ENCODE measurements at regions not wholly inside any gene's neighbourhood (a gene's known extent, or its start where the extent isn't known, plus 50 kb on each side); places are given as distances from the start of the nearest gene placed in this dataset.

GRCh38 chr2:157203651-157204050 lies 53.9 kb upstream of the GALNT5 start (continued):
- TF ChIP-seq RAD51 (IDR thresholded peaks at IDR 0.05) (no peak), DPF2 (IDR thresholded peaks at IDR 0.05) (no peak), ZNF207 (IDR thresholded peaks at IDR 0.05; ENCODE audit: borderline replicate concordance) (no peak), SREBF1 (IDR thresholded peaks at IDR 0.05; ENCODE audit: low read length) (no peak), SIN3A (IDR thresholded peaks at IDR 0.05; ENCODE audit: low read depth, low read length) (no peak), GABPA (IDR thresholded peaks at IDR 0.05; ENCODE audit: low read depth) (no peak), CREB1 (IDR thresholded peaks at IDR 0.05; ENCODE audit: low read depth) (no peak)

DNA sequence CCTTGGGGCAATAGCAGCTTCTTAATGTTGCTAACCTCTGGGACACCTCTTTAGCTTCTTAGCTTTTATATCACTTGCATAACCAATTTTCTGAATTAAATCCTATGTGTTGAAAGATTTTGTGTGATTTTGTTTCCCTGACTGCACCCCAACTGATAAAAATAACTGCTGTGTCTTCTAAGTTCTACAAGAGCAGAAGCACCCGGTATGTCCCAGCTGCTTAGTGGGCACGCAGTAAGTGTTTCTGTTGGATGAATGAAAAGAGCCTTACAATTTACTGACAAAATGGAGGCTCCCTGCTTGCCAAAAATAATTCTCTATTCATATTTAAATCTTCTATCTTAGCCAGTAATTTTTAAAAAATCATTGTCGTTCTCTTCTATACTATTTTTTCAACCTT lies 53.1 kb upstream of the GALNT5 start:
- no peak overlapping the region for H3K4me3 ChIP-seq
- no peak overlapping the region for H3K27ac ChIP-seq (ENCODE audit: control insufficient read depth, insufficient read depth)
- H3K36me3 ChIP-seq (ENCODE audit: control insufficient read depth in 2 of 2, insufficient read depth in 2 of 2, low read length in 1 of 2) = no peaks in the 10 kb centered on the region
- ChIA-PET SMC1A (ENCODE audit: uncharacterized antibody, unreplicated experiment) (interaction anchor here (0.7 to 1.4 kb wide), 4 partner anchors 9 to 1248 kb away, joined by 3 to 5 read pairs (median 4); no protein-coding TSS in a partner anchor), CTCF (interaction anchor here (3.2 kb wide), 1 partner anchor 11 kb away, joined by 12 read pairs; no protein-coding TSS in a partner anchor), RAD21 (ENCODE audit: unreplicated experiment) (no interaction called here), POLR2A (interaction anchor here (0.5 kb wide), 1 partner anchor 125 kb away, joined by 3 read pairs; no protein-coding TSS in a partner anchor)
- no peak overlapping the region for H2AFZ ChIP-seq (ENCODE audit: control insufficient read depth, low read depth, low read length)
- no peaks in the 10 kb centered on the region for H3K79me2 ChIP-seq (ENCODE audit: control insufficient read depth, insufficient read depth, low read length)
- BruUV-seq (replicated peaks) = no TSS peak
- H3K4me2 ChIP-seq (ENCODE audit: control insufficient read depth, insufficient read depth) = no peak overlapping the region
- H3K9ac ChIP-seq (ENCODE audit: control insufficient read depth, insufficient read depth, low read length) = no peak overlapping the region
- WGBS (ENCODE audit: insufficient coverage, insufficient replicate concordance, low lambda C conversion rate, missing lambda C conversion rate) = 47% methylated on average over 3 of the region's 3 CpGs
- no peak for FAIRE-seq
- in situ Hi-C loops (cut with MboI) = no loop called here
- no peaks in the 10 kb centered on the region for H3K4me1 ChIP-seq (ENCODE audit: control insufficient read depth, insufficient read depth, low read length)
- no peak for DNase-seq (ENCODE audit: low read depth, low spot score)
- H4K20me1 ChIP-seq (ENCODE audit: control insufficient read depth, insufficient read depth) = no peaks in the 10 kb centered on the region
- ATAC-seq = no peak
- H3K9me3 ChIP-seq (replicated peaks; ENCODE audit: control insufficient read depth, insufficient read depth, low read length) = no peaks in the 10 kb centered on the region
- TF ChIP-seq, protein P1, sequence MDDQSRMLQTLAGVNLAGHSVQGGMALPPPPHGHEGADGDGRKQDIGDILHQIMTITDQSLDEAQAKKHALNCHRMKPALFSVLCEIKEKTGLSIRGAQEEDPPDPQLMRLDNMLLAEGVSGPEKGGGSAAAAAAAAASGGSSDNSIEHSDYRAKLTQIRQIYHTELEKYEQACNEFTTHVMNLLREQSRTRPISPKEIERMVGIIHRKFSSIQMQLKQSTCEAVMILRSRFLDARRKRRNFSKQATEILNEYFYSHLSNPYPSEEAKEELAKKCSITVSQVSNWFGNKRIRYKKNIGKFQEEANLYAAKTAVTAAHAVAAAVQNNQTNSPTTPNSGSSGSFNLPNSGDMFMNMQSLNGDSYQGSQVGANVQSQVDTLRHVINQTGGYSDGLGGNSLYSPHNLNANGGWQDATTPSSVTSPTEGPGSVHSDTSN (IDR thresholded peaks at IDR 0.05; ENCODE audit: insufficient replicate concordance, low read depth, low read length) = no peak
- TF ChIP-seq CHD4 (IDR thresholded peaks at IDR 0.05) (no peak), ASH2L (IDR thresholded peaks at IDR 0.05; ENCODE audit: borderline replicate concordance, low read depth) (no peak), MYB (IDR thresholded peaks at IDR 0.05; ENCODE audit: borderline replicate concordance, low read depth, low read length) (no peak), TARDBP (IDR thresholded peaks at IDR 0.05; ENCODE audit: borderline replicate concordance) (no peak), JUNB (IDR thresholded peaks at IDR 0.05) (no peak), CBX3 (IDR thresholded peaks at IDR 0.05; ENCODE audit: borderline replicate concordance, low read depth) (no peak), BRCA1 (IDR thresholded peaks at IDR 0.05; ENCODE audit: low read depth, low read length) (no peak), SMAD1 (IDR thresholded peaks at IDR 0.05; ENCODE audit: low read depth, partially characterized antibody) (no peak), TAF1 (IDR thresholded peaks at IDR 0.05; ENCODE audit: borderline replicate concordance, low read depth, low read length) (no peak), EZH2 (IDR thresholded peaks at IDR 0.05; ENCODE audit: borderline replicate concordance, control insufficient read depth, low read depth, low read length) (no peak)
- TF ChIP-seq, protein P2, sequence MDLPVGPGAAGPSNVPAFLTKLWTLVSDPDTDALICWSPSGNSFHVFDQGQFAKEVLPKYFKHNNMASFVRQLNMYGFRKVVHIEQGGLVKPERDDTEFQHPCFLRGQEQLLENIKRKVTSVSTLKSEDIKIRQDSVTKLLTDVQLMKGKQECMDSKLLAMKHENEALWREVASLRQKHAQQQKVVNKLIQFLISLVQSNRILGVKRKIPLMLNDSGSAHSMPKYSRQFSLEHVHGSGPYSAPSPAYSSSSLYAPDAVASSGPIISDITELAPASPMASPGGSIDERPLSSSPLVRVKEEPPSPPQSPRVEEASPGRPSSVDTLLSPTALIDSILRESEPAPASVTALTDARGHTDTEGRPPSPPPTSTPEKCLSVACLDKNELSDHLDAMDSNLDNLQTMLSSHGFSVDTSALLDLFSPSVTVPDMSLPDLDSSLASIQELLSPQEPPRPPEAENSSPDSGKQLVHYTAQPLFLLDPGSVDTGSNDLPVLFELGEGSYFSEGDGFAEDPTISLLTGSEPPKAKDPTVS (IDR thresholded peaks at IDR 0.05; ENCODE audit: low read depth, low read length) = no peak
- TF ChIP-seq, protein P3, sequence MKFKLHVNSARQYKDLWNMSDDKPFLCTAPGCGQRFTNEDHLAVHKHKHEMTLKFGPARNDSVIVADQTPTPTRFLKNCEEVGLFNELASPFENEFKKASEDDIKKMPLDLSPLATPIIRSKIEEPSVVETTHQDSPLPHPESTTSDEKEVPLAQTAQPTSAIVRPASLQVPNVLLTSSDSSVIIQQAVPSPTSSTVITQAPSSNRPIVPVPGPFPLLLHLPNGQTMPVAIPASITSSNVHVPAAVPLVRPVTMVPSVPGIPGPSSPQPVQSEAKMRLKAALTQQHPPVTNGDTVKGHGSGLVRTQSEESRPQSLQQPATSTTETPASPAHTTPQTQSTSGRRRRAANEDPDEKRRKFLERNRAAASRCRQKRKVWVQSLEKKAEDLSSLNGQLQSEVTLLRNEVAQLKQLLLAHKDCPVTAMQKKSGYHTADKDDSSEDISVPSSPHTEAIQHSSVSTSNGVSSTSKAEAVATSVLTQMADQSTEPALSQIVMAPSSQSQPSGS (IDR thresholded peaks at IDR 0.05; ENCODE audit: low read length) = no peak
- intact Hi-C loops (cut with micrococcal nuclease; ENCODE audit: unreplicated experiment) = no loop called here
- no peaks in the 10 kb centered on the region for H3K27me3 ChIP-seq (replicated peaks in 1 of 2; ENCODE audit: control insufficient read depth in 2 of 2, insufficient read depth in 2 of 2, low read length in 1 of 2)
